Stimulated activated naive CD8-positive, alpha-beta T cell treated with anti-CD3 and anti-CD28 coated beads, Interleukin-15, amount 100 ng/mL, for 72 hours (primary cell): ENCODE measurements at regions not wholly inside any gene's neighbourhood (a gene's known extent, or its start where the extent isn't known, plus 50 kb on each side); places are given as distances from the start of the nearest gene placed in this dataset.

Experiments
- ATAC-seq: fragments of 150-1000 bp; cut with Tn5 transposase; 2 replicates; pipeline ENCODE4 v1.10.0; 2021; ENCODE audit warnings: mild to moderate bottlenecking, moderate library complexity
- DNase-seq, 2 donors: peaks; one replicate each; pipeline ENCODE4 v3.0.0; 2021 to 2022
- H3K27ac Mint-ChIP-seq, 2 donors: one replicate each; pipeline ENCODE4 v1.8.0; 2022; ENCODE audit warnings: mild to moderate bottlenecking in 2 of 2, mixed read lengths in 2 of 2, moderate library complexity in 2 of 2
- H3K27me3 Mint-ChIP-seq: one replicate; pipeline ENCODE4 v1.8.0; 2022; ENCODE audit warnings: mixed read lengths
- H3K4me1 Mint-ChIP-seq: one replicate; pipeline ENCODE4 v1.8.0; 2022; ENCODE audit warnings: mild to moderate bottlenecking, mixed read lengths
- H3K4me3 Mint-ChIP-seq, 2 donors: one replicate each; pipeline ENCODE4 v1.8.0; 2022; ENCODE audit warnings: mild to moderate bottlenecking in 2 of 2, mixed read lengths in 2 of 2, moderate library complexity in 1 of 2
- H3K9me3 Mint-ChIP-seq, 2 donors: one replicate each; pipeline ENCODE4 v1.8.0; 2022; ENCODE audit warnings: mixed read lengths in 2 of 2

GRCh38 chr15:62591842-62592838, 427.1 kb upstream of the C2CD4B start:
- H3K4me3 Mint-ChIP-seq = no peak overlapping the region

DNA sequence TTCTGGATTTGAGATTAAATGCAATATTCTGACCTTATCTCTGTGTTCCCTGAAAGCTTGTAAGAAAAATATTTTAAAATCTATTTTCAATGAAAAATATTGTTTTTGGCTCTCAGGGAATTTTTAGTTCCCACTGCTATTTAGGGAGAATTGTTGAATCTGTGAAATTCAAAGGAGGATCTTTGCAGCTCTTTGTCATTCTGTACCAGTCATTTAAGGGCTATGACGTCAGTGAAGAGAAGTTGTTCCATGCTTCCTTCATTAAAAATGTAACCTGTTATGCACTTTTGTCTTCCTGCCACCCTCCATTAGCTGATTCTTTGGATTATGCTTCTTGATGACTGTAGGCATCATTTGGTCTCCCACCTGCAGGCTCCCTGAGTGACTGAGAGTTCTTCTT, 427.8 kb upstream of the C2CD4B start:
- H3K9me3 Mint-ChIP-seq = no peaks in the 10 kb centered on the region
- no peak overlapping the region for H3K4me3 Mint-ChIP-seq
- no peak overlapping the region for H3K27ac Mint-ChIP-seq
- no peak for ATAC-seq
- H3K27me3 Mint-ChIP-seq = peaks cover 21% of the 10 kb centered on the region
- no peak for DNase-seq
- no peaks in the 10 kb centered on the region for H3K4me1 Mint-ChIP-seq

More at GRCh38 chr15:62591842-62592838, 427.1 kb upstream of the C2CD4B start:
- no peak for DNase-seq
- Mint-ChIP-seq H3K27ac (no peak overlapping the region), H3K27me3 (peaks cover 21% of the 10 kb centered on the region), H3K4me1 (no peaks in the 10 kb centered on the region), H3K9me3 (no peaks in the 10 kb centered on the region)
- ATAC-seq = no peak

DNA sequence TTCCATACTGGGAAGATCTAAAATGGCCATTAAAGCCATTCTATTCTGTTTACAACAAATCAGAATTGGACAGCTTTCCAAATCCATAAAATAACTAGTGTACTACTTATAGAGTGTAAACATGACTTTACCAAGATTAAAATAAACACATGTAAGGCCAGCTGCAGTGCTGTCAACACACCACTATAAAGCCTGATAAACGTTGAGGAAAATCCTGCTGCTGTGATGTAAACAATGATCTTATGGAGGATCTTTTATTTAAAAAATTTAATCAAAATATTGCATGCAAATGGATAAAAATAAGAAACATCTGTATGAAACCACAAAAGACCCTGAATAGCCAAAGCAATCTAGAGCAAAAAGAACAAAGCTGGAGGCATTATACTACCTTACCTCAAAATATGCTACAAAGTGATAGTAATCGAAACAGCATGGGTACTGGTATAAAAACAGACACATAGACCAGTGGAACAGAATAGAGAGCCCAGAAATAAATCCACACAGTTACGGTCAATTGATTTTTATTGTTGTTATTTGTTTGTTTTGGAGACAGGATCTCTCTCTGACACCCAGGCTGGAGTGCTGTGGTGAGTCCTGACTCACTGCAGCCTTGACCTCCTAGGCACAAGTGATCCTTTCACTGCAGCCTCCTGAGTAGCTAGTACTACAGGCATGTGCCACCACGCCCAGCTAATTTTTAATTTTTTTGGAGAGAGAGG, 428.8 kb upstream of the C2CD4B start:
- no peak overlapping the region for H3K4me3 Mint-ChIP-seq

GRCh38 chr15:62598217-62598616, 433.1 kb upstream of the C2CD4B start:
- Mint-ChIP-seq H3K4me1 (no peaks in the 10 kb centered on the region), H3K4me3 (no peak overlapping the region), H3K27me3 (peaks cover 14% of the 10 kb centered on the region), H3K27ac (no peak overlapping the region), H3K9me3 (no peaks in the 10 kb centered on the region)
- DNase-seq (no peak), ATAC-seq (no peak)

More for the DNA sequence above, 428.8 kb upstream of the C2CD4B start:
- Mint-ChIP-seq H3K27me3 (peaks cover 23% of the 10 kb centered on the region), H3K9me3 (no peaks in the 10 kb centered on the region), H3K27ac (no peak overlapping the region), H3K4me1 (no peaks in the 10 kb centered on the region)
- no peak for DNase-seq
- no peak for ATAC-seq

GRCh38 chr15:62599791-62600777, 435.0 kb upstream of the C2CD4B start:
- no peak for ATAC-seq
- DNase-seq = no peak
- H3K4me1 Mint-ChIP-seq = no peaks in the 10 kb centered on the region

GRCh38 chr15:62601777-62602545, 436.9 kb upstream of the C2CD4B start:
- ATAC-seq (no peak), DNase-seq (no peak)
- Mint-ChIP-seq H3K4me3 (no peak overlapping the region), H3K27ac (no peak overlapping the region), H3K4me1 (no peaks in the 10 kb centered on the region), H3K27me3 (peaks cover 6% of the 10 kb centered on the region), H3K9me3 (no peaks in the 10 kb centered on the region)

More at GRCh38 chr15:62599791-62600777, 435.0 kb upstream of the C2CD4B start:
- Mint-ChIP-seq H3K4me3 (no peak overlapping the region), H3K9me3 (no peaks in the 10 kb centered on the region), H3K27me3 (peaks cover 6% of the 10 kb centered on the region), H3K27ac (no peak overlapping the region)

- Mint-ChIP-seq H3K4me3 (no peak overlapping the region), H3K9me3 (no peaks in the 10 kb centered on the region), H3K27me3 (peaks cover 13% of the 10 kb centered on the region), H3K27ac (no peak overlapping the region), H3K4me1 (no peaks in the 10 kb centered on the region)
- DNase-seq = no peak
- ATAC-seq = no peak
Observed at GRCh38 chr15:62603742-62604141, 438.7 kb upstream of the C2CD4B start.

DNA sequence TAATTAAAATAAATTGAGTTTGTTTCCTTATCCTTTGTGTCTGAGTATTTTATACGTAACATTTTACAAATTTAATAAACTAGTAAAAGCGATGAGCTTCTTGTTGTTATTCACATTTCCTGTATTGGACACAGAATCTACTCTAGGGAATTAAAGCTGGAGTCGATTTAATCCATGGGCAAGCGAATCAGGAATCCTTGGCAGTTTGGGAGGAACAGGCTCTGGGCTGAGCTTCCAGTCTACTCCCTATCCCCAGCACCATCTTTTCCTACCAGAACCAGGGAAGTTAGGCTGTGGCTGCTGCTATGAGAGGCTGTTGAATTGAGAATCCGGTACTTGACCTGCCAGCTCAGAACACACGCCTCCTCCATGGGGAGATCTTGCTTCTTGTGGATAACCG, 437.3 kb upstream of the TPM1 start:
- no peak overlapping the region for H3K27ac Mint-ChIP-seq
- no peaks in the 10 kb centered on the region for H3K4me1 Mint-ChIP-seq
- peaks cover 12% of the 10 kb centered on the region for H3K27me3 Mint-ChIP-seq
- ATAC-seq (no peak), DNase-seq (no peak)
- no peaks in the 10 kb centered on the region for H3K9me3 Mint-ChIP-seq
- no peak overlapping the region for H3K4me3 Mint-ChIP-seq

- no peak for DNase-seq
- H3K27ac Mint-ChIP-seq = no peak overlapping the region
- no peak overlapping the region for H3K4me3 Mint-ChIP-seq
- no peaks in the 10 kb centered on the region for H3K9me3 Mint-ChIP-seq
- peaks cover 24% of the 10 kb centered on the region for H3K27me3 Mint-ChIP-seq
- H3K4me1 Mint-ChIP-seq = no peaks in the 10 kb centered on the region
- ATAC-seq = no peak
Observed at GRCh38 chr15:62606376-62607113, 436.0 kb upstream of the TPM1 start.

DNA sequence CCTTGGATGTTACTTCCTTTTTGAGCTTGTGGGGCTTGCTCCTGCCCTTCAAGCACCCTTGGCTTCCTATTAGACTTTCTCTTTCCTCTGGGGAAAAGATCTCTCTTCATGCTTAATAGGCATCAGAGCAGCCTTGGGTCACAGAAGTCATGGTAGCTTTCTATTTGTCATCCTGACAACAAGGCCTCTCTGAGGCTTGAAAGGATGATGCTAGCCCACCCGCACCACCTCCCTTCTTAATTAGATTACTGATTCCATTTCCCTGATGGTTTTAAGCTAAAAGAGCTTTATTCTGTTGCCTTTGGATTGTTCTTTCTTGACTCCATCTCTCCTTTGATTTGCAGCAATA, 435.5 kb upstream of the TPM1 start:
- H3K27me3 Mint-ChIP-seq = peaks cover 25% of the 10 kb centered on the region
- no peak overlapping the region for H3K4me3 Mint-ChIP-seq
- DNase-seq (no peak), ATAC-seq (no peak)
- no peaks in the 10 kb centered on the region for H3K9me3 Mint-ChIP-seq
- H3K27ac Mint-ChIP-seq = no peak overlapping the region
- H3K4me1 Mint-ChIP-seq = no peaks in the 10 kb centered on the region

GRCh38 chr15:62607643-62608042, 434.9 kb upstream of the TPM1 start:
- H3K9me3 Mint-ChIP-seq = no peaks in the 10 kb centered on the region
- H3K27ac Mint-ChIP-seq = no peak overlapping the region
- ATAC-seq (no peak), DNase-seq (no peak)
- no peak overlapping the region for H3K4me3 Mint-ChIP-seq
- H3K4me1 Mint-ChIP-seq = no peaks in the 10 kb centered on the region
- H3K27me3 Mint-ChIP-seq = peaks cover 25% of the 10 kb centered on the region

- no peak overlapping the region for H3K4me3 Mint-ChIP-seq
- ATAC-seq = no peak
- DNase-seq = no peak
- peaks cover 25% of the 10 kb centered on the region for H3K27me3 Mint-ChIP-seq
- no peaks in the 10 kb centered on the region for H3K9me3 Mint-ChIP-seq
- no peaks in the 10 kb centered on the region for H3K4me1 Mint-ChIP-seq
- H3K27ac Mint-ChIP-seq = peak overlapping the region in 1 of 2 donors; percentile 9
Observed at GRCh38 chr15:62608369-62608768, 434.2 kb upstream of the TPM1 start.

DNA sequence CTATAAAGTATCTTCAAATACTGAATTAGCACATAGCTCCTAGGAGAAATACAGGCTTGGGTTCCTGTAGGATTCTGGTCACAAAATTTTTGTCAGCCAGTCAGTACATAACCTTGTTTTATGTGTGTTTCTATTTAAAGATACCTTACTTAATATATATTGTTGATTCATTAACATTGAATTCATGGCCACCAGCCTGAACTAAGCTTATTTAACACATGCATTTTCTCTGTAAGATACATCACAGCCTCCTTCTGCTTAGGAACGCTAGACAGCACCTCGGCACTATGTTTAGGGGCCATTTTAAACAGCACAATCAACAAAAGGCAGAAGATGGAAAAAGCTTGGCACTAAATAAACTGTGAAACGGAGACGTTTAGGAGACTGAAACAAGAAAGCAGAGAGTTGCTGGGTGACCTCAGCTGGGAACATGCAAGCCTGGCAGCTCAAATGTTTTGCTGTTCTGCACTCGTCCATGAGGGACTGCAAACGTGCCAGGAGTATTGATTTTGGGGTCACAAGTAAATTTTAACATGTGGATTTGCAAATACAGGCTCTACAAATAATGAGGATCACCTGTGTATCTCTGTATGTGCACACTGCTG, 432.2 kb upstream of the TPM1 start:
- H3K27ac Mint-ChIP-seq = no peak overlapping the region
- H3K4me1 Mint-ChIP-seq = no peaks in the 10 kb centered on the region

DNA sequence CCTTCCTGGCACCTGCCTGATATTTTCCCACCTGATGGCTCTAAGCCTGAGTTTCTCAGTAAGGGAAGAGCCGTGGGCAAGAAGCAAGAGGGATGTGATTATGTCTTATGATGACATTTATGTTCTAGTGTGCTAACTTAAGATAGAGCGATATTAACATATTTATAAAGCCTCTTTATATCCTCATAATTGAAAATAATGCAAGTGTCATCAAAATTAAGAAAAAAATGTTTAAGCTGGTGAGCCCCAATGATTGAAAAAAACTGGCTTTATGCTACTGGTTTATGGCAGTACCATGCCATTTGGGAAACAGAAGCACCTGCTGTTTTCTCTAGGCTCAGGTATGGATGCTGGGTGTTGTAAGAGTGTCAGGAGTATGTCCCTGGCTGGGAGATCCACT, 431.5 kb upstream of the TPM1 start:
- Mint-ChIP-seq H3K4me1 (no peaks in the 10 kb centered on the region), H3K9me3 (no peaks in the 10 kb centered on the region), H3K27ac (no peak overlapping the region), H3K4me3 (no peak overlapping the region), H3K27me3 (peaks cover 25% of the 10 kb centered on the region)
- DNase-seq = no peak
- no peak for ATAC-seq

More for the DNA sequence above, 432.2 kb upstream of the TPM1 start:
- H3K27me3 Mint-ChIP-seq = peaks cover 25% of the 10 kb centered on the region
- ATAC-seq (no peak), DNase-seq (no peak)
- no peaks in the 10 kb centered on the region for H3K9me3 Mint-ChIP-seq
- no peak overlapping the region for H3K4me3 Mint-ChIP-seq
